AG09319 (cell line): ENCODE measurements at regions not wholly inside any gene's neighbourhood (a gene's known extent, or its start where the extent isn't known, plus 50 kb on each side); places are given as distances from the start of the nearest gene placed in this dataset.

Experiments used
- DNase-seq: peaks from one replicate; pipeline ENCODE4 v3.0.0-alpha.2; 2010; ENCODE audit warnings: low read depth; ENCODE audit errors: extremely low read depth
- TF ChIP-seq, protein P1 (sequence below): IDR thresholded peaks from 2 replicates; pipeline ENCODE4 v1.5.1; 2011; ENCODE audit warnings: low read depth, mild to moderate bottlenecking, inconsistent platforms, low read length, moderate library complexity

GRCh38 chr16:26524846-26525245 is 541.9 kb upstream of the C16orf82 start:
- DNase-seq = no peak
- TF ChIP-seq, protein P1, sequence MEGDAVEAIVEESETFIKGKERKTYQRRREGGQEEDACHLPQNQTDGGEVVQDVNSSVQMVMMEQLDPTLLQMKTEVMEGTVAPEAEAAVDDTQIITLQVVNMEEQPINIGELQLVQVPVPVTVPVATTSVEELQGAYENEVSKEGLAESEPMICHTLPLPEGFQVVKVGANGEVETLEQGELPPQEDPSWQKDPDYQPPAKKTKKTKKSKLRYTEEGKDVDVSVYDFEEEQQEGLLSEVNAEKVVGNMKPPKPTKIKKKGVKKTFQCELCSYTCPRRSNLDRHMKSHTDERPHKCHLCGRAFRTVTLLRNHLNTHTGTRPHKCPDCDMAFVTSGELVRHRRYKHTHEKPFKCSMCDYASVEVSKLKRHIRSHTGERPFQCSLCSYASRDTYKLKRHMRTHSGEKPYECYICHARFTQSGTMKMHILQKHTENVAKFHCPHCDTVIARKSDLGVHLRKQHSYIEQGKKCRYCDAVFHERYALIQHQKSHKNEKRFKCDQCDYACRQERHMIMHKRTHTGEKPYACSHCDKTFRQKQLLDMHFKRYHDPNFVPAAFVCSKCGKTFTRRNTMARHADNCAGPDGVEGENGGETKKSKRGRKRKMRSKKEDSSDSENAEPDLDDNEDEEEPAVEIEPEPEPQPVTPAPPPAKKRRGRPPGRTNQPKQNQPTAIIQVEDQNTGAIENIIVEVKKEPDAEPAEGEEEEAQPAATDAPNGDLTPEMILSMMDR = no peak

DNA sequence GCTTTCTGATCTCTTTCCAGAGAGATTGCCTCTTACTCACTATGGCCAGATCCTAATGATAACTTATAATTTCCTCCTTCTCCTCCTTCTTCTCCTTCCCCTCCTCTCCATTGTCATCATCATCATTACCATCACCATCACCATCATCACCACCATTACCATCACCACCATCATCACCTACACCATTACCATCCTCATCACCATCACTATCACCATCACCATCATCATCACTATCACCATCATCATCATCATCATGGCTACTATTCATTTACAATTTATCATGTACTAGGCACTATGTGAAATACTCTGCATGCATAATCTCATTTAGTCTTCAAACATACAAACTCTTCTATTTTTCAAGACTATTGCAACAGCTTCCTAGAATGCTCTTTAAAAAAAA is 540.9 kb upstream of the C16orf82 start:
- DNase-seq = no peak
- TF ChIP-seq, protein P1 = no peak

DNA sequence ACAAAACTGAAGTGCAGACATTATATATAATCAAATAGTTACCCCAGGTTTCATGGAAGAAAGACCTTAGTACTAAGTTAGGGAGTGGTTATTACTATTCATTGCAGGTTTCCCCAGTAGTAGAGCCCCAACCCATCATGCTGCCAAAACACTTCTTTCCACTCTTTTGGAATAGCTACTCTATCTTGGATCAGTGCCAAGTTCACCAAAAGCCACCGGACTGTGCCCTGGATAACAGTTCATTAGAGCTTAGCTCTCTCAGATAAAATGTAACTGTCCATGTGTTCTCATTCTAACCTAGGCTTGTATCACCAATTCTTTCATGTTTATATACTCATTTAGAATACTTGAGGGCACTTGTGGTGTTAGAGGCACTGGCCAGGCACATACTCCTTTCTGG is 540.1 kb upstream of the C16orf82 start:
- no peak for DNase-seq
- TF ChIP-seq, protein P1 = no peak

GRCh38 chr16:26530584-26531289 is 536.0 kb upstream of the C16orf82 start:
- DNase-seq = no peak
- TF ChIP-seq, protein P1 = no peak

GRCh38 chr16:26531290-26531730 is 535.4 kb upstream of the C16orf82 start:
- no peak for DNase-seq
- TF ChIP-seq, protein P1 = no peak

DNA sequence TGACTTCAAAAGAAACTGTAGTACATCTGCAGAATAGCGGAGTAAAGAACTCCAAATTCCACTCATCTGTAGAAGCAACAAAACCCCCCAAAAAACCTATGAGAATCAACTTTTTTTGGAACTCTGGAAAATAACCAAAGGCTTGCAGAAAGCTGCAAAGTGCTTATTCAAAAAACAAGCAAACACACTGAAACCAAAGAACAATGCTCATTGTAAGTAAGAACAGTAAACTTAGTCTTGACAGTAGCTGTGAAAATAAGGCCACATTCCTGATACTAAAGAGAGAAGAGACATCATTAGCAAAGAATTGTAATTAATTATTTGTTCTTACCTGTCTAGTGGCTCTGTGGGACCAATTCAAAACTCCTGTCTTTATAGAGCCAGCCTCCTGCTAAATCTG is 534.3 kb upstream of the C16orf82 start:
- TF ChIP-seq, protein P1 = no peak
- no peak for DNase-seq

DNA sequence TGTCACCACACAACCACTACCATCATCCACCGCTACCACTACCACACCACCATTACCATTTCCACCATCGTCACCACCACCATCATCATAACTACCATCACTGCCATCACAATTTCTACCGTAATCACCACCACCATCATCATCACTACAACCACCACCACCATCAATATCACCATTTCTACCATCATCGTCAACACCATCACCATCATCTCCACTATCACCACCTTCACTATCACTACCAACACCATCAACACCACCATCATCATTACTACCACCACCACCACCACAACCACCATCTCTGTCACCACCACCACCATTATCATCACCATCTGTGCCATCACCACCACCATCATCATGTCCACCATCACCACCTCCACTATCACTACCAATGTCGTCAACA is 524.5 kb upstream of the C16orf82 start:
- no peak for DNase-seq
- TF ChIP-seq, protein P1 = no peak
